ENCODE measurements at regions not wholly inside any gene's neighbourhood (a gene's known extent, or its start where the extent isn't known, plus 50 kb on each side); places are given as distances from the start of the nearest gene placed in this dataset.

GRCh38 chr6:148287623-148288333 lies 54.9 kb upstream of the SASH1 start:
- no peaks in the 10 kb centered on the region for H3K36me3 Mint-ChIP-seq
- 90% methylated on average over 12 of the region's 15 CpGs for WGBS (ENCODE audit: insufficient coverage)
- no peaks in the 10 kb centered on the region for H3K9me3 Mint-ChIP-seq
- DNase-seq (no peak), ATAC-seq (no peak)
- no peaks in the 10 kb centered on the region for H3K4me1 Mint-ChIP-seq
- intact Hi-C loops (cut with micrococcal nuclease), result no loop called here
- H3K4me3 Mint-ChIP-seq, result no peak overlapping the region
- no peaks in the 10 kb centered on the region for H3K27me3 Mint-ChIP-seq (ENCODE audit: low read depth in 2 of 2)
- H3K27ac Mint-ChIP-seq, result no peak overlapping the region
- Histone ChIP-seq H3K4me1 (ENCODE audit: control insufficient read depth, insufficient read depth, low read length) (no peaks in the 10 kb centered on the region), H3K36me3 (ENCODE audit: control insufficient read depth, insufficient read depth, low read length) (no peaks in the 10 kb centered on the region), H3K27me3 (ENCODE audit: control insufficient read depth, insufficient read depth, low read length) (no peaks in the 10 kb centered on the region), H3K9me3 (ENCODE audit: control insufficient read depth, insufficient read depth, low read length) (no peaks in the 10 kb centered on the region), H3K27ac (ENCODE audit: low read length) (no peak overlapping the region), H3K4me3 (ENCODE audit: low read length) (no peak overlapping the region)
- no peak for TF ChIP-seq CTCF (IDR thresholded peaks at IDR 0.05)

GRCh38 chr6:148288541-148288940 lies 54.1 kb upstream of the SASH1 start:
- Histone ChIP-seq H3K9me3 (ENCODE audit: control insufficient read depth, insufficient read depth, low read length) (no peaks in the 10 kb centered on the region), H3K27ac (ENCODE audit: low read length) (no peak overlapping the region), H3K4me1 (ENCODE audit: control insufficient read depth, insufficient read depth, low read length) (no peaks in the 10 kb centered on the region), H3K27me3 (ENCODE audit: control insufficient read depth, insufficient read depth, low read length) (no peaks in the 10 kb centered on the region), H3K36me3 (ENCODE audit: control insufficient read depth, insufficient read depth, low read length) (no peaks in the 10 kb centered on the region), H3K4me3 (ENCODE audit: low read length) (no peak overlapping the region)
- no peaks in the 10 kb centered on the region for H3K9me3 Mint-ChIP-seq
- intact Hi-C loops (cut with micrococcal nuclease), result no loop called here
- no peak overlapping the region for H3K4me3 Mint-ChIP-seq
- H3K27me3 Mint-ChIP-seq (ENCODE audit: low read depth in 2 of 2), result no peaks in the 10 kb centered on the region
- WGBS (ENCODE audit: insufficient coverage), result 87% methylated on average over 4 of the region's 4 CpGs
- no peaks in the 10 kb centered on the region for H3K4me1 Mint-ChIP-seq
- no peak for TF ChIP-seq CTCF (IDR thresholded peaks at IDR 0.05)
- H3K36me3 Mint-ChIP-seq, result no peaks in the 10 kb centered on the region
- H3K27ac Mint-ChIP-seq, result no peak overlapping the region
- ATAC-seq, result no peak
- DNase-seq, result no peak

- no peak for TF ChIP-seq CTCF (IDR thresholded peaks at IDR 0.05)
- Histone ChIP-seq H3K9me3 (ENCODE audit: control insufficient read depth, insufficient read depth, low read length) (no peaks in the 10 kb centered on the region), H3K27ac (ENCODE audit: low read length) (no peak overlapping the region), H3K36me3 (ENCODE audit: control insufficient read depth, insufficient read depth, low read length) (no peaks in the 10 kb centered on the region), H3K4me3 (ENCODE audit: low read length) (no peak overlapping the region), H3K4me1 (ENCODE audit: control insufficient read depth, insufficient read depth, low read length) (no peaks in the 10 kb centered on the region), H3K27me3 (ENCODE audit: control insufficient read depth, insufficient read depth, low read length) (no peaks in the 10 kb centered on the region)
- no peaks in the 10 kb centered on the region for H3K27me3 Mint-ChIP-seq (ENCODE audit: low read depth in 2 of 2)
- H3K4me1 Mint-ChIP-seq, result no peaks in the 10 kb centered on the region
- H3K36me3 Mint-ChIP-seq, result no peaks in the 10 kb centered on the region
- no peaks in the 10 kb centered on the region for H3K9me3 Mint-ChIP-seq
- ATAC-seq (no peak), DNase-seq (no peak)
- intact Hi-C loops (cut with micrococcal nuclease), result no loop called here
- 89% methylated on average over 5 of the region's 6 CpGs for WGBS (ENCODE audit: insufficient coverage)
- no peak overlapping the region for H3K4me3 Mint-ChIP-seq
- no peak overlapping the region for H3K27ac Mint-ChIP-seq
These were observed 53.5 kb upstream of the SASH1 start for GRCh38 chr6:148289153-148289552.

- TF ChIP-seq CTCF (IDR thresholded peaks at IDR 0.05), result no peak
- Mint-ChIP-seq H3K27me3 (ENCODE audit: low read depth in 2 of 2) (no peaks in the 10 kb centered on the region), H3K9me3 (no peaks in the 10 kb centered on the region), H3K4me3 (no peak overlapping the region), H3K4me1 (no peaks in the 10 kb centered on the region), H3K27ac (no peak overlapping the region), H3K36me3 (no peaks in the 10 kb centered on the region)
- ATAC-seq (no peak), DNase-seq (no peak)
- Histone ChIP-seq H3K36me3 (ENCODE audit: control insufficient read depth, insufficient read depth, low read length) (no peaks in the 10 kb centered on the region), H3K27ac (ENCODE audit: low read length) (no peak overlapping the region), H3K4me1 (ENCODE audit: control insufficient read depth, insufficient read depth, low read length) (no peaks in the 10 kb centered on the region), H3K4me3 (ENCODE audit: low read length) (no peak overlapping the region), H3K9me3 (ENCODE audit: control insufficient read depth, insufficient read depth, low read length) (no peaks in the 10 kb centered on the region), H3K27me3 (ENCODE audit: control insufficient read depth, insufficient read depth, low read length) (no peaks in the 10 kb centered on the region)
- intact Hi-C loops (cut with micrococcal nuclease), result no loop called here
- 21% methylated on average over 1 of the region's 1 CpG for WGBS (ENCODE audit: insufficient coverage)
These were observed 50.8 kb upstream of the SASH1 start for GRCh38 chr6:148291876-148292275.
